ENCODE measurements at regions not wholly inside any gene's neighbourhood (a gene's known extent, or its start where the extent isn't known, plus 50 kb on each side); places are given as distances from the start of the nearest gene placed in this dataset.

DNA sequence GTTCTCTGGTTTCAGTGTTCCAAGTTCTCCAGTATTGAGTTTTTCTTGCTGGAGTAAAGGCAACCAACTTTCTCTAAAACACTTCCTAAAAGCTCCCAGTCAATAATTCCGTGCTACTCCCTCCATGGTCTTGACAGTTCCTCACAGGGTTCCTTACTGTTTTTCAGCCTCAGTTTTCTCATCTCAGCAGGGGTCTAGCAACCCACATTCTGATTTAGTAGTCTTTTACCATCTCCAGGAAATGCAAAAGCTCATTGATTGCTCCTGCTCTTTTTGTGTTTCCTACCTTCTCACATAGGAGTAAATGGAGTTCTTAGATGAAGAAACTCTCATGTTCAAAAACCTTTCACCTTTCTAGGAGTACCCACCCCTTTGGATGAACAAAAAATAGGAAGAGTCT, 978.8 kb upstream of the POU3F3 start:
- TF ChIP-seq ZNF221 (tag by site-specific recombination; IDR thresholded peaks at IDR 0.05; ENCODE audit: borderline replicate concordance) (no peak), ZNF677 (tag by site-specific recombination; IDR thresholded peaks at IDR 0.05) (no peak)
- Histone ChIP-seq H3K36me3 (ENCODE audit: control insufficient read depth in 2 of 2, insufficient read depth in 1 of 2, low read length in 2 of 2) (no peaks in the 10 kb centered on the region), H3K4me3 (ENCODE audit: low read depth, low read length) (no peak overlapping the region), H3K27ac (ENCODE audit: extremely low read depth, low read depth, low read length) (no peak overlapping the region), H3K4me1 (ENCODE audit: control insufficient read depth, insufficient read depth, low read length) (no peaks in the 10 kb centered on the region), H3K9me3 (ENCODE audit: control insufficient read depth, insufficient read depth, low read depth, low read length) (no peaks in the 10 kb centered on the region)
- ChIA-PET CTCF (no interaction called here), POLR2A (no interaction called here)

DNA sequence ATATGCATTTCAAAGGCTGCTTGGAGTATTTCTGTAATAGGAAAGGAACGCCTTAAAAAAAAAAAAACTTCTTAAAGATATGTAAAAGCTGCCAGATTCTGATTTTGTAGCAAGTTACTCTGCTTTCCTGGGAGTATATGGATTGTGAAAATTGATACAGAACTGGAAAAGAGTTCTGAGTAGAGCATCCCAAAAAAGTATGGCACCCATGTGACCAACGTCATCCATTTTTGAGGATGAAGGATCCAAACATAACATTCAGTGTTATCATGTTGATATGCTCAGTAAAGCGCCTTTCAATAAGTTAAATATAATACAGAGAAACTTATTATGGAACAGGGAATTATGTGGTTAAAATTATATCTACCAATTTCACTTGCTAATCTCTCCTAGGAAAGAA, 978.4 kb upstream of the POU3F3 start:
- Histone ChIP-seq H3K4me1 (ENCODE audit: control insufficient read depth, insufficient read depth, low read length) (no peaks in the 10 kb centered on the region), H3K4me3 (ENCODE audit: low read depth, low read length) (no peak overlapping the region), H3K27ac (ENCODE audit: extremely low read depth, low read depth, low read length) (no peak overlapping the region), H3K36me3 (ENCODE audit: control insufficient read depth in 2 of 2, insufficient read depth in 1 of 2, low read length in 2 of 2) (no peaks in the 10 kb centered on the region), H3K9me3 (ENCODE audit: control insufficient read depth, insufficient read depth, low read depth, low read length) (no peaks in the 10 kb centered on the region)
- TF ChIP-seq, protein P1, sequence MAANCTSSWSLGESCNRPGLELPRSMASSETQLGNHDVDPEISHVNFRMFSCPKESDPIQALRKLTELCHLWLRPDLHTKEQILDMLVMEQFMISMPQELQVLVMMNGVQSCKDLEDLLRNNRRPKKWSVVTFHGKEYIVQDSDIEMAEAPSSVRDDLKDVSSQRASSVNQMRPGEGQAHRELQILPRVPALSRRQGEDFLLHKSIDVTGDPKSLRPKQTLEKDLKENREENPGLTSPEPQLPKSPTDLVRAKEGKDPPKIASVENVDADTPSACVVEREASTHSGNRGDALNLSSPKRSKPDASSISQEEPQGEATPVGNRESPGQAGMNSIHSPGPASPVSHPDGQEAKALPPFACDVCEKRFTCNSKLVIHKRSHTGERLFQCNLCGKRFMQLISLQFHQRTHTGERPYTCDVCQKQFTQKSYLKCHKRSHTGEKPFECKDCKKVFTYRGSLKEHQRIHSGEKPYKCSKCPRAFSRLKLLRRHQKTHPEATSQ (tag by site-specific recombination; IDR thresholded peaks at IDR 0.05), result no peak
- TF ChIP-seq OSR2 (tag by site-specific recombination; IDR thresholded peaks at IDR 0.05) (no peak), ZBTB7A (tag by site-specific recombination; IDR thresholded peaks at IDR 0.05; ENCODE audit: low read depth) (no peak), ZNF529 (tag by site-specific recombination; IDR thresholded peaks at IDR 0.05; ENCODE audit: insufficient replicate concordance) (no peak), ZNF544 (tag by site-specific recombination; IDR thresholded peaks at IDR 0.05) (no peak), ZNF776 (tag by site-specific recombination; IDR thresholded peaks at IDR 0.05; ENCODE audit: borderline replicate concordance) (no peak), TCF7L2 (IDR thresholded peaks at IDR 0.05; ENCODE audit: borderline replicate concordance, low read depth, low read length) (no peak), ZNF266 (tag by site-specific recombination; IDR thresholded peaks at IDR 0.05; ENCODE audit: low read depth) (no peak), ZNF114 (tag by site-specific recombination; IDR thresholded peaks at IDR 0.05) (no peak), SP2 (tag by site-specific recombination; IDR thresholded peaks at IDR 0.05) (no peak), ZEB2 (tag by site-specific recombination; IDR thresholded peaks at IDR 0.05) (no peak), SP3 (tag by site-specific recombination; IDR thresholded peaks at IDR 0.05) (no peak), ZNF600 (tag by site-specific recombination; IDR thresholded peaks at IDR 0.05) (no peak), MZF1 (tag by site-specific recombination; IDR thresholded peaks at IDR 0.05; ENCODE audit: borderline replicate concordance) (no peak), ZNF558 (tag by site-specific recombination; IDR thresholded peaks at IDR 0.05) (no peak), ZNF10 (tag by site-specific recombination; IDR thresholded peaks at IDR 0.05) (no peak)
- TF ChIP-seq, protein P2, sequence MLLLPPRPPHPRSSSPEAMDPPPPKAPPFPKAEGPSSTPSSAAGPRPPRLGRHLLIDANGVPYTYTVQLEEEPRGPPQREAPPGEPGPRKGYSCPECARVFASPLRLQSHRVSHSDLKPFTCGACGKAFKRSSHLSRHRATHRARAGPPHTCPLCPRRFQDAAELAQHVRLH (tag by site-specific recombination; IDR thresholded peaks at IDR 0.05), result no peak
- TF ChIP-seq, protein P3, sequence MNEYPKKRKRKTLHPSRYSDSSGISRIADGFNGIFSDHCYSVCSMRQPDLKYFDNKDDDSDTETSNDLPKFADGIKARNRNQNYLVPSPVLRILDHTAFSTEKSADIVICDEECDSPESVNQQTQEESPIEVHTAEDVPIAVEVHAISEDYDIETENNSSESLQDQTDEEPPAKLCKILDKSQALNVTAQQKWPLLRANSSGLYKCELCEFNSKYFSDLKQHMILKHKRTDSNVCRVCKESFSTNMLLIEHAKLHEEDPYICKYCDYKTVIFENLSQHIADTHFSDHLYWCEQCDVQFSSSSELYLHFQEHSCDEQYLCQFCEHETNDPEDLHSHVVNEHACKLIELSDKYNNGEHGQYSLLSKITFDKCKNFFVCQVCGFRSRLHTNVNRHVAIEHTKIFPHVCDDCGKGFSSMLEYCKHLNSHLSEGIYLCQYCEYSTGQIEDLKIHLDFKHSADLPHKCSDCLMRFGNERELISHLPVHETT (tag by site-specific recombination; IDR thresholded peaks at IDR 0.05), result no peak
- TF ChIP-seq, protein P4, sequence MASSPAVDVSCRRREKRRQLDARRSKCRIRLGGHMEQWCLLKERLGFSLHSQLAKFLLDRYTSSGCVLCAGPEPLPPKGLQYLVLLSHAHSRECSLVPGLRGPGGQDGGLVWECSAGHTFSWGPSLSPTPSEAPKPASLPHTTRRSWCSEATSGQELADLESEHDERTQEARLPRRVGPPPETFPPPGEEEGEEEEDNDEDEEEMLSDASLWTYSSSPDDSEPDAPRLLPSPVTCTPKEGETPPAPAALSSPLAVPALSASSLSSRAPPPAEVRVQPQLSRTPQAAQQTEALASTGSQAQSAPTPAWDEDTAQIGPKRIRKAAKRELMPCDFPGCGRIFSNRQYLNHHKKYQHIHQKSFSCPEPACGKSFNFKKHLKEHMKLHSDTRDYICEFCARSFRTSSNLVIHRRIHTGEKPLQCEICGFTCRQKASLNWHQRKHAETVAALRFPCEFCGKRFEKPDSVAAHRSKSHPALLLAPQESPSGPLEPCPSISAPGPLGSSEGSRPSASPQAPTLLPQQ (tag by site-specific recombination; IDR thresholded peaks at IDR 0.05), result no peak
- POLR2A ChIA-PET, result no interaction called here
- CTCF ChIA-PET, result no interaction called here
